ENCODE measurements at regions not wholly inside any gene's neighbourhood (a gene's known extent, or its start where the extent isn't known, plus 50 kb on each side); places are given as distances from the start of the nearest gene placed in this dataset.

DNA sequence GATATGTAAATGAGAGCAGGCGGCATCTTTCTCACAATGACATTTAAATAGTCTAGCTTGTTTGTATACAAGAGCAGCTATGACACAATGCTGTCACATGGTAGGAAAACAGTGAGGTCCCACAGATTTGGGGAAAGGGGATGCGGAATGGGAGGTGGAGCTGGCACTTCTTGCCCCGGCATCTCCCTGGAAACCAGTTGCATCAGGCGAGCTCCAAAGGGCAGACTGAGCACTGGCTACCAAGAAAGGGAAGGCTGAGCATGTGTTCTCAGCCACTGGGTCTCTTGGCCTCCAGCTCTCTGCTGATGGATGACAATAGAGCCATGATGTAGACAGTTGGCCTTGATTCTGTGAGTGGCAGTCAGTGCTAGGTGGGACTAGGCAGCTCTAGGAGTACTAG is 109.0 kb downstream of the UCHL1 start:
- CTCF ChIA-PET = interaction anchor here (0.7 kb wide), 1 partner anchor 23 kb away, joined by 3 read pairs; no protein-coding TSS in a partner anchor
- Histone ChIP-seq H3K18ac (ENCODE audit: low read depth, low read length) (no peak overlapping the region), H4K20me1 (ENCODE audit: insufficient read depth, low read length) (no peaks in the 10 kb centered on the region), H2AK9ac (replicated peaks; ENCODE audit: low read depth, low read length, poor library complexity) (no peak overlapping the region), H4K5ac (ENCODE audit: low read depth, low read length) (no peak overlapping the region), H2BK15ac (ENCODE audit: low read depth, low read length) (no peak overlapping the region), H4K91ac (ENCODE audit: insufficient read depth, low read depth, low read length) (no peak overlapping the region), H2BK5ac (ENCODE audit: low read depth, low read length, poor library complexity, severe bottlenecking) (no peak overlapping the region), H3K36me3 (ENCODE audit: control insufficient read depth, insufficient read depth, low read length) (no peaks in the 10 kb centered on the region), H3K14ac (replicated peaks; ENCODE audit: low read depth, low read length) (no peak overlapping the region), H3K4me1 (ENCODE audit: control insufficient read depth, insufficient read depth, low read length) (no peaks in the 10 kb centered on the region), H3K9me3 (ENCODE audit: control insufficient read depth, insufficient read depth, low read length) (no peaks in the 10 kb centered on the region), H3K27me3 (ENCODE audit: control insufficient read depth, insufficient read depth, low read length) (peaks cover 24% of the 10 kb centered on the region), H2BK120ac (ENCODE audit: low read depth, low read length) (no peak overlapping the region), H3K4ac (ENCODE audit: low read depth, low read length) (no peak overlapping the region), H3K56ac (ENCODE audit: extremely low read depth, insufficient read depth, low read length) (no peak overlapping the region), H3K9ac (ENCODE audit: low read depth, low read length) (no peak overlapping the region), H3K4me3 (ENCODE audit: insufficient read depth, low read depth, low read length) (no peak overlapping the region), H4K8ac (ENCODE audit: low read depth in 2 of 2, low read length in 2 of 2) (no peak overlapping the region), H3K4me2 (ENCODE audit: low read depth, low read length) (no peak overlapping the region), H2AK5ac (ENCODE audit: low read depth, low read length) (no peak overlapping the region), H3K9me1 (ENCODE audit: insufficient read depth, low read length) (no peaks in the 10 kb centered on the region), H2AFZ (replicated peaks; ENCODE audit: low read length, poor library complexity) (no peak overlapping the region), H3K23ac (ENCODE audit: low read depth, low read length) (no peak overlapping the region), H2BK20ac (ENCODE audit: low read depth, low read length) (no peak overlapping the region), H3K27ac (ENCODE audit: insufficient read depth, low read length) (no peak overlapping the region), H3K79me1 (ENCODE audit: low read depth in 1 of 2, low read length in 2 of 2) (no peaks in the 10 kb centered on the region)
- POLR2A ChIA-PET (ENCODE audit: unreplicated experiment) = no interaction called here
- ATAC-seq (ENCODE audit: low read depth) (no peak), DNase-seq (no peak)
- dilution Hi-C loops (cut with HindIII; ENCODE audit: low sequenced_read_pairs, unreplicated experiment) (no loop called here), intact Hi-C loops (cut with micrococcal nuclease) (no loop called here), in situ Hi-C loops (cut with MboI; ENCODE audit: low sequenced_read_pairs) (no loop called here)
- WGBS, 2 experiments (ENCODE audit: extremely low coverage in 2 of 2, insufficient read length in 1 of 2) = 53% methylated on average over 3 of the region's 4 CpGs; no CpG with 5 or more reads in 1 of the 2 experiments
- no TSS peak for BruUV-seq (replicated peaks)
- TF ChIP-seq SMC3 (IDR thresholded peaks at IDR 0.05; ENCODE audit: low read depth, low read length) (no peak), NFE2L2 (IDR thresholded peaks at IDR 0.05; ENCODE audit: low read depth, low read length) (no peak), BHLHE40 (IDR thresholded peaks at IDR 0.05; ENCODE audit: low read depth, low read length) (no peak), MAFK (IDR thresholded peaks at IDR 0.05; ENCODE audit: low read depth, low read length) (no peak), POLR2A (IDR thresholded peaks at IDR 0.05; ENCODE audit: low read depth, low read length) (no peak), RCOR1 (IDR thresholded peaks at IDR 0.05; ENCODE audit: insufficient replicate concordance, low read length) (no peak)
- TF ChIP-seq, protein P1, sequence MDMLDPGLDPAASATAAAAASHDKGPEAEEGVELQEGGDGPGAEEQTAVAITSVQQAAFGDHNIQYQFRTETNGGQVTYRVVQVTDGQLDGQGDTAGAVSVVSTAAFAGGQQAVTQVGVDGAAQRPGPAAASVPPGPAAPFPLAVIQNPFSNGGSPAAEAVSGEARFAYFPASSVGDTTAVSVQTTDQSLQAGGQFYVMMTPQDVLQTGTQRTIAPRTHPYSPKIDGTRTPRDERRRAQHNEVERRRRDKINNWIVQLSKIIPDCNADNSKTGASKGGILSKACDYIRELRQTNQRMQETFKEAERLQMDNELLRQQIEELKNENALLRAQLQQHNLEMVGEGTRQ (IDR thresholded peaks at IDR 0.05; ENCODE audit: low read depth, low read length) = no peak
- TF ChIP-seq, protein P2, sequence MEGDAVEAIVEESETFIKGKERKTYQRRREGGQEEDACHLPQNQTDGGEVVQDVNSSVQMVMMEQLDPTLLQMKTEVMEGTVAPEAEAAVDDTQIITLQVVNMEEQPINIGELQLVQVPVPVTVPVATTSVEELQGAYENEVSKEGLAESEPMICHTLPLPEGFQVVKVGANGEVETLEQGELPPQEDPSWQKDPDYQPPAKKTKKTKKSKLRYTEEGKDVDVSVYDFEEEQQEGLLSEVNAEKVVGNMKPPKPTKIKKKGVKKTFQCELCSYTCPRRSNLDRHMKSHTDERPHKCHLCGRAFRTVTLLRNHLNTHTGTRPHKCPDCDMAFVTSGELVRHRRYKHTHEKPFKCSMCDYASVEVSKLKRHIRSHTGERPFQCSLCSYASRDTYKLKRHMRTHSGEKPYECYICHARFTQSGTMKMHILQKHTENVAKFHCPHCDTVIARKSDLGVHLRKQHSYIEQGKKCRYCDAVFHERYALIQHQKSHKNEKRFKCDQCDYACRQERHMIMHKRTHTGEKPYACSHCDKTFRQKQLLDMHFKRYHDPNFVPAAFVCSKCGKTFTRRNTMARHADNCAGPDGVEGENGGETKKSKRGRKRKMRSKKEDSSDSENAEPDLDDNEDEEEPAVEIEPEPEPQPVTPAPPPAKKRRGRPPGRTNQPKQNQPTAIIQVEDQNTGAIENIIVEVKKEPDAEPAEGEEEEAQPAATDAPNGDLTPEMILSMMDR (conservative IDR thresholded peaks at IDR 0.05; ENCODE audit: low read depth, low read length) = no peak

All from IMR-90 (cell line).